ENCODE measurements at regions not wholly inside any gene's neighbourhood (a gene's known extent, or its start where the extent isn't known, plus 50 kb on each side); places are given as distances from the start of the nearest gene placed in this dataset.
"Not testable (repeated sequence)": the region's sequence is repeated elsewhere in the genome, so short reads cannot be mapped to it uniquely, and the experiment has no call there.

- in situ Hi-C loops (cut with HindIII; ENCODE audit: low sequenced_read_pairs): no loop called here
- no peak for DNase-seq (ENCODE audit: low spot score)
Measured at GRCh38 chr5:28958581-28958980, 1920.2 kb upstream of the CDH9 start.

DNA sequence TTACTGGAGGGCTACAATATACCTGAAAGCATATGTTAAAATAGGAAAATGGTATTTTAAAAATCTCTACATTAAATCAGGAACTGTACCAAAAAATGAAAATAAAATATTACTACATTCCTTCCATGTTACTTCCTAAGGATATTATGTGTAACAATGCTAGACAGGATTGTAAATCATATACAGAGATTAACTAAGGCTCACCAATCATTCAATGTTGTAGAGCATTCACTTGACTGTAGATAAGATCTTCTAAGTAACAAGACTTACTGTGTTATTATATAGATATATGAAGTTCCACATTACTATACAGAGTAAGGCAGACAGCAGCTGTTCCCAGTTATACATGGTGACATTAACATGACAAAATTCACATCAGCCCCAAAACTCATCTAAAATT, 1919.1 kb upstream of the CDH9 start:
- DNase-seq (ENCODE audit: low spot score): no peak
- in situ Hi-C loops (cut with HindIII; ENCODE audit: low sequenced_read_pairs): no loop called here

DNA sequence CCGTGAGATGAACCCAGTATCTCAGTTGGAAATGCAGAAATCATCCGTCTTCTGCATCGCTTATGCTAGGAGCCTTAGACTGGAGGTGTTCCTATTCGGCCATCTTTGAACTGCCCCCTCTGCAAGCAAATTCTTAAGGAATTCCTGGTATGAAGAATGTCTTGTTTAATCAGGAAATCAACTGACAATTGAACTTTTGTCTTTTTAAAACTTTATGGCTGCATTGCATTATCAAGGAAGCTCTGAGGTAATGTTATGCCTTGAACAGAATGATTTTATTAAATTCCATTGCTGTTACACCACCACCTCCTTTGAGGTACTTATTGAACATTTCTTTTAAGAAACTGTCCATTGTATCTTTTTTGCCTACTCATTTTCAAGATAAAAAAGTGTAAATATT, 1915.7 kb upstream of the CDH9 start:
- in situ Hi-C loops (cut with HindIII; ENCODE audit: low sequenced_read_pairs): no loop called here
- no peak for DNase-seq (ENCODE audit: low spot score)

GRCh38 chr5:28947865-28948264, 1909.5 kb upstream of the CDH9 start:
- DNase-seq (ENCODE audit: low spot score): no peak
- in situ Hi-C loops (cut with HindIII; ENCODE audit: low sequenced_read_pairs): no loop called here

DNA sequence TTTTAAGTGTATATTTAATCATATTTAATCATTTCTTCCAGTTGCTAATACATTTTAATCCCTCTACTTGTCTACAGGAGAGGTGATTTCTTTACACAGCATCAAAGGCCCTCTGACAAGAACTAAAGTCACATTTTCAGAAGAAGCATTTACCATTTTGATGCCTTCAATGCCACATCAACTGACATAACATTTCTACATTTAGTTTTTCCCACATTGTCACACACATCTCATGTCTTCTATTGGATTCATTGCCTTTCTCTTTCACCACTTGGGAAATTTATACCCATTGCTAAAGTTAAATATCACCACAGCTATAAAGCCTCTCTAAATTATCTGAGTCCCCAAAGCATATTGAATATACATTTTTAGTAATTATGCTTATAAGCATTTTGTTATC, 1907.5 kb upstream of the CDH9 start:
- in situ Hi-C loops (cut with HindIII; ENCODE audit: low sequenced_read_pairs): no loop called here

DNA sequence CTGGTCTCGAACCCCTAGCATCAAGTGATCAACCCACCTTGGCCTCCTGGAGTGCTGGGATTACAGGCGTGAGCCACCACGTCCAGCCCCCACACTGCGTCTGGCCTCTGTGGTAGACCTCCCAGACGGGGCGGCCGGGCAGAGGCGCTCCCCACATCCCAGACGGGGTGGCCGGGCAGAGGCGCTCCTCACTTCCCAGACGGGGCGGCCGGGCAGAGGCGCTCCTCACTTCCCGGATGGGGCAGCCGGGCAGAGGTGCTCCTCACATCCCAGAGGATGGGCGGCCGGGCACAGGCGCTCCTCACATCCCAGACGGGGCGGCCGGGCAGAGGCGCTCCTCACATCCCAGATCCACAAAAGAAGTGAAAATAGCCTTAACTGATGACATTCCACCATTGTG, 1891.0 kb upstream of the CDH9 start:
- DNase-seq (ENCODE audit: low spot score); in situ Hi-C loops (cut with HindIII; ENCODE audit: low sequenced_read_pairs): not testable (repeated sequence)

More for the DNA sequence above, 1907.5 kb upstream of the CDH9 start:
- DNase-seq (ENCODE audit: low spot score): no peak

- DNase-seq (ENCODE audit: low spot score); in situ Hi-C loops (cut with HindIII; ENCODE audit: low sequenced_read_pairs): not testable (repeated sequence)
Measured at GRCh38 chr5:28928327-28928790, 1890.0 kb upstream of the CDH9 start.

DNA sequence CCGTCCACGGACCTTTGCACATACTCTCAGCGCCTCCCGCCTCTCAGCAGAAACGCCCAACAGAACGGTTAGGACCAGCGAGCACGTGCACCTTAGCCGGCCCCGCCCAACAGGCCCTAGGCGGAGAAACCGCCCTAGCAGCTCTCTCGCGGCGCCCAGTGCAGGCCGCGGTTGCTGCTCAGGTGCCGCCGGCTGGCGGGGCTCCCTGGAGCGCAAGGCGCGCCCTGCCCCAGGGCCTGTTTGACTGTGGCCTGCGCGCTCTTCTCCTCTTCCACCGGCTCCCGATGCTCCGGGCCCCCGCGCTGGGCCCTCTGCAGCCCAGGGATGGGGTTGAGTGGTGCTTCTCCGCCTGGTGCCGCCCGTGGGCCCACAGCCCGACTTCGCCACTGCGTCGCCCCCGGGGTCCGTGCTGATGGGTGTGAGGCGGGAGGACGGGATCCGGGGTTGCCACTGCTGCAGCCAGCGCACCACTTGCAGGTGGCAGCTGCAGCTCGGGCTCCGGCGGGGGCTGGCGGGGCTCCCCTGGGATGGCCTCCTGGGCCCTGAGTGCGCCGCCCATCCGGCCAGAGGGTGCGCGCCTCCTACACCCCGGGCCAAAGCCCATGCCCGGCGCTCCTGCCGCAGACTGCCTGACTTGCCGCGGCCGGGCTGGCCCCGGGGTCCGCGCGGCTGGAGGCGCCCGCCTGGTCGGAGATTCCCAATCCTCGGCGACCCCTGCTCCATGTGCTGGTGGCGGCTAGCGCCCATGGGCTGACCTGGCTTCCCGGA, 1889.4 kb upstream of the CDH9 start:
- DNase-seq (ENCODE audit: low spot score): no peak
- in situ Hi-C loops (cut with HindIII; ENCODE audit: low sequenced_read_pairs): no loop called here

DNA sequence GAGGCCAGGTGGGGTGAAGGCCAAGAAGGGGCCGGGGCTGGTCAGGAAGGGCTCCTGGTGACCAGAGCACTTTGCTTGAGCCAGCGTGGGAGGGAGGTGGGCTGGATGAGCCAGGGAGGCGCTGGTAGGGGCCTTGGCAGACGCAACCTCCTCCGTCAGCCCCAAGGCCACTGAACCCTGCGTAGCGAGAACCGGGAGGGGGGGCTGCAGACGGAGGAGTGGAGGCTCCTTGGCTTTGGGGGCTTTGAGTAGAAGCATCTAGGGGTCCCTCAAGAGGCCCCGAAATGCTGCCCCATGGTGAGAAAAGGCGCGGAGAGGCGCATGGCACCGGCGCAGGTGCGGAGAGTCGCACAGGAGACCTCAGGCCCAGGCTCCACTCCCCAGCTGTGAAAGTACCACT, 1888.0 kb upstream of the CDH9 start:
- DNase-seq (ENCODE audit: low spot score): no peak
- in situ Hi-C loops (cut with HindIII; ENCODE audit: low sequenced_read_pairs): no loop called here

- no peak for DNase-seq (ENCODE audit: low spot score)
- in situ Hi-C loops (cut with HindIII; ENCODE audit: low sequenced_read_pairs): no loop called here
Measured at GRCh38 chr5:28917631-28918030, 1879.2 kb upstream of the CDH9 start.

GRCh38 chr5:28914297-28914696, 1875.9 kb upstream of the CDH9 start:
- in situ Hi-C loops (cut with HindIII; ENCODE audit: low sequenced_read_pairs): no loop called here

GRCh38 chr5:28903643-28904042, 1865.3 kb upstream of the CDH9 start:
- DNase-seq (ENCODE audit: low spot score): no peak
- in situ Hi-C loops (cut with HindIII; ENCODE audit: low sequenced_read_pairs): no loop called here

More at GRCh38 chr5:28914297-28914696, 1875.9 kb upstream of the CDH9 start:
- DNase-seq (ENCODE audit: low spot score): no peak

GRCh38 chr5:28896949-28897348, 1858.6 kb upstream of the CDH9 start:
- no peak for DNase-seq (ENCODE audit: low spot score)
- in situ Hi-C loops (cut with HindIII; ENCODE audit: low sequenced_read_pairs): no loop called here

DNA sequence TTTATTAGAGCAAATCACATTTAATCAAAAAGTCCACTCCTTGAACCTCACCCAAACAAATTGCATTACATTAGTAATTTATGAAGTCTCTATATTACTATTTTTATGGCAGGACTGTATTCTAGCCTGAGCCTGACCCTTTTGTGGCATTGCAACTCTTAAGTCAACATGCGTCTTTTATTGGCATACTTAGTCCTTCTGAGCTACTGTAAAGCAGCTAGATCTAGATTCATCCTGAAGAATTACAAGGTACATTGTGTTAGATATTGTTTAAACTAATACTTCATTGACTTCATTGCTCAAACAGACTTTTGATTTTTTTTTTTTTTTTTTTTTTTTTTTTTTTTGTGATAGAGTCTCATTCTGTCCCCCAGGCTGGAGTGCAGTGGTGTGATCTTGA, 1842.5 kb upstream of the CDH9 start:
- DNase-seq (ENCODE audit: low spot score): no peak
- in situ Hi-C loops (cut with HindIII; ENCODE audit: low sequenced_read_pairs): no loop called here

- in situ Hi-C loops (cut with HindIII; ENCODE audit: low sequenced_read_pairs): no loop called here
- DNase-seq (ENCODE audit: low spot score): no peak
Measured at GRCh38 chr5:28877050-28877449, 1838.7 kb upstream of the CDH9 start.

DNA sequence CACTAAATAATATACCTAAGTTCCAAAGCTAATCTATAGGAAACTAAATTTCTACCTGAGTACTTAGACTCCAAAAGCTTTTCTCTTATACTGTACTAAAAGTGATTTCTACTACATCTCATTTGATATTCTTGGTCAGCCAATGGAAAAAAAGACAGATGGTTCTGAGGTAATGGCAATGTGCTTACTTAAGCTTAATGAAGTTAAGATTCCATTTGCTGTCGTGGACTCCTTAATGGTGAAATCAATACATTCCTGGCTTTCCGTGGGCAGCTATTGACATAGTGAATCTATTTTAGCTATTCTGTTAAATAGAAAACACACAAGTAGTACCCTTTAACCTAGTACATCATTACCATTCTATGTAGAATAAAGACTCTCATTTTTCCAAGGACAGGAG, 1825.6 kb upstream of the CDH9 start:
- DNase-seq (ENCODE audit: low spot score): no peak
- in situ Hi-C loops (cut with HindIII; ENCODE audit: low sequenced_read_pairs): no loop called here

GRCh38 chr5:28862860-28863196, 1824.4 kb upstream of the CDH9 start:
- DNase-seq (ENCODE audit: low spot score): no peak
- in situ Hi-C loops (cut with HindIII; ENCODE audit: low sequenced_read_pairs): no loop called here

GRCh38 chr5:28862137-28862859, 1823.9 kb upstream of the CDH9 start:
- in situ Hi-C loops (cut with HindIII; ENCODE audit: low sequenced_read_pairs): no loop called here
- no peak for DNase-seq (ENCODE audit: low spot score)

- no peak for DNase-seq (ENCODE audit: low spot score)
- in situ Hi-C loops (cut with HindIII; ENCODE audit: low sequenced_read_pairs): no loop called here
Measured at GRCh38 chr5:28855626-28856025, 1817.2 kb upstream of the CDH9 start.

DNA sequence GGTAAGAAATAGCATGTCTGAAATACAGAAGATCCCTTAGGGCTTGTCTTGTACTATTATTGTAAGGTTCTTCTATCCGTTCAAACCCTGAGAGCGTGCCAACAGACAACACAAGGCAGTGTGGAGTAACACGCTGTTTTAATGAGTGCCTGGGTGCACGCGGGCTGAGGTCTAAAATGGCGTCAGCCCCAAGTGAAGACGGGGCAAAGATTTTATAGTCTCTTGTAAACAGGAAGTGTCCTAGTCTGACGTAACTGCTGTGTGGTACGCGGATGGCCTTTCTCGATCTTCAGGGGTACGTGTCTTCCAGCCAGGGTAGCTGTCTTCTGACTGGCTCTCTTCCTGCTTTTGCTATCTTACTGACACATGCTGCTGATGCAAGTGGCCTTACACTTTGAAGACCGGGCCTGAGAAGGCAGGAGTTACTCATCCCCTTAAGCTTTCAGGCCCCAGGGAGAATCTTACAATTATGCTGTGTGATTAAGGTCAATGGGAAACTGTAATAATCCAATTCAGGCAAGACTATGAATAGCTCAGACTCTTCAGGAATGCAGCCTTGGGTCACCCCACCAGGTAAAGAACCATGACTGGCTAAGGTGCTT, 1812.0 kb upstream of the CDH9 start:
- in situ Hi-C loops (cut with HindIII; ENCODE audit: low sequenced_read_pairs): no loop called here
- no peak for DNase-seq (ENCODE audit: low spot score)

Measured in G401 (cell line).